H9 (cell line): ENCODE measurements at regions not wholly inside any gene's neighbourhood (a gene's known extent, or its start where the extent isn't known, plus 50 kb on each side); places are given as distances from the start of the nearest gene placed in this dataset.

Experiments
- DNase-seq: peaks from one replicate; pipeline ENCODE4 v3.0.0-alpha.2; 2017
- H2AFZ ChIP-seq: one replicate; pipeline ENCODE4 v1.6.1; 2013; ENCODE audit warnings: mild to moderate bottlenecking, low read length, control low read depth, moderate library complexity
- H2AK5ac ChIP-seq: 2 replicates; pipeline ENCODE4 v1.6.1; 2013; ENCODE audit warnings: low read length, control low read depth, mixed read lengths; ENCODE audit not compliant: insufficient read length
- H2BK120ac ChIP-seq: one replicate; pipeline ENCODE4 v1.6.1; 2013; ENCODE audit warnings: low read depth, mild to moderate bottlenecking, low read length, control low read depth, inconsistent platforms; ENCODE audit not compliant: poor library complexity, severe bottlenecking
- H2BK12ac ChIP-seq: 2 replicates; pipeline ENCODE4 v1.6.1; 2013; ENCODE audit warnings: low read length, control low read depth, mixed read lengths, low read depth; ENCODE audit not compliant: insufficient read length
- H2BK15ac ChIP-seq: 2 replicates; pipeline ENCODE4 v1.6.1; 2013; ENCODE audit warnings: low read depth, low read length, control low read depth
- H2BK20ac ChIP-seq: one replicate; pipeline ENCODE4 v1.6.1; 2013; ENCODE audit warnings: low read depth, mild to moderate bottlenecking, low read length, control low read depth, inconsistent platforms; ENCODE audit not compliant: poor library complexity, severe bottlenecking
- H2BK5ac ChIP-seq: 2 replicates; pipeline ENCODE4 v1.6.1; 2013; ENCODE audit warnings: low read length, control low read depth, mixed read lengths; ENCODE audit not compliant: insufficient read length
- H3K14ac ChIP-seq: 2 replicates; pipeline ENCODE4 v1.6.1; 2013; ENCODE audit warnings: low read length, control low read depth; ENCODE audit not compliant: insufficient read depth
- H3K18ac ChIP-seq: 2 replicates; pipeline ENCODE4 v1.6.1; 2013; ENCODE audit warnings: low read depth, mild to moderate bottlenecking, mixed read lengths, low read length, control low read depth; ENCODE audit not compliant: insufficient read length
- H3K23ac ChIP-seq: 2 replicates; pipeline ENCODE4 v1.6.1; 2013; ENCODE audit warnings: low read length, control low read depth, mixed read lengths, low read depth; ENCODE audit not compliant: insufficient read length
- H3K23me2 ChIP-seq: 2 replicates; pipeline ENCODE4 v1.6.1; 2013; ENCODE audit warnings: low read depth, mild to moderate bottlenecking, mixed read lengths, low read length, control low read depth; ENCODE audit not compliant: insufficient read length, poor library complexity, severe bottlenecking
- H3K27ac ChIP-seq: 2 replicates; pipeline ENCODE4 v1.5.1; 2013; ENCODE audit warnings: low read length, control low read depth, mixed read lengths, low read depth; ENCODE audit not compliant: insufficient read length
- H3K27me3 ChIP-seq: 2 replicates; pipeline ENCODE4 v1.6.1; 2013; ENCODE audit warnings: low read length, control low read depth, inconsistent platforms; ENCODE audit not compliant: insufficient read depth
- H3K4ac ChIP-seq: 2 replicates; pipeline ENCODE4 v1.6.1; 2013; ENCODE audit warnings: low read depth, mild to moderate bottlenecking, control low read depth, inconsistent platforms, low read length, moderate library complexity
- H3K4me1 ChIP-seq: 2 replicates; pipeline ENCODE4 v1.6.1; 2013; ENCODE audit warnings: low read length, control low read depth, inconsistent platforms; ENCODE audit not compliant: insufficient read depth
- H3K4me2 ChIP-seq: 2 replicates; pipeline ENCODE4 v1.6.1; 2013; ENCODE audit warnings: low read length, control low read depth, mixed read lengths; ENCODE audit not compliant: insufficient read length, insufficient read depth
- H3K56ac ChIP-seq: 2 replicates; pipeline ENCODE4 v1.6.1; 2013; ENCODE audit warnings: low read depth, mild to moderate bottlenecking, mixed read lengths, low read length, control low read depth; ENCODE audit not compliant: insufficient read length
- H3K79me1 ChIP-seq: 2 replicates; pipeline ENCODE4 v1.6.1; 2013; ENCODE audit warnings: low read depth, mild to moderate bottlenecking, moderate library complexity, low read length, control low read depth, inconsistent platforms; ENCODE audit not compliant: insufficient read depth, poor library complexity, severe bottlenecking
- H3K79me2 ChIP-seq: 2 replicates; pipeline ENCODE4 v1.6.1; 2013; ENCODE audit warnings: low read length, control low read depth, inconsistent platforms; ENCODE audit not compliant: insufficient read depth
- H3K9ac ChIP-seq: 2 replicates; pipeline ENCODE4 v1.6.1; 2013; ENCODE audit warnings: low read length, control low read depth, mixed read lengths; ENCODE audit not compliant: insufficient read length; ENCODE audit errors: extremely low read depth
- H3K9me3 ChIP-seq: one replicate; pipeline ENCODE4 v1.6.1; 2013; ENCODE audit warnings: low read depth, low read length, inconsistent platforms; ENCODE audit not compliant: control insufficient read depth
- H3T11ph ChIP-seq: one replicate; pipeline ENCODE4 v1.6.1; 2013; ENCODE audit warnings: mild to moderate bottlenecking, low read length, control low read depth, inconsistent platforms
- H4K20me1 ChIP-seq: one replicate; pipeline ENCODE4 v1.6.1; 2013; ENCODE audit not compliant: control insufficient read depth, insufficient read length, insufficient read depth
- H4K5ac ChIP-seq: 2 replicates; pipeline ENCODE4 v1.6.1; 2013; ENCODE audit warnings: low read depth, mild to moderate bottlenecking, mixed read lengths, low read length, control low read depth; ENCODE audit not compliant: insufficient read length
- H4K8ac ChIP-seq: replicated peaks from 2 replicates; pipeline ENCODE4 v1.6.1; 2013; ENCODE audit warnings: low read length, control low read depth, mixed read lengths, low read depth; ENCODE audit not compliant: insufficient read length
- H4K91ac ChIP-seq: 2 replicates; pipeline ENCODE4 v1.6.1; 2013; ENCODE audit warnings: low read depth, mild to moderate bottlenecking, moderate library complexity, mixed read lengths, low read length, control low read depth; ENCODE audit not compliant: insufficient read length
- H3K27ac Mint-ChIP-seq, 3 experiments: 2 replicates in 2 of 3; 3 replicates in 1 of 3; pipeline ENCODE4 v1.8.0; 2020 to 2021; ENCODE audit warnings: mixed read lengths in 3 of 3, mild to moderate bottlenecking in 1 of 3, moderate library complexity in 1 of 3
- H3K27me3 Mint-ChIP-seq: 2 replicates; pipeline ENCODE4 v1.8.0; 2021; ENCODE audit warnings: low read depth, mild to moderate bottlenecking, moderate library complexity, mixed read lengths
- H3K36me3 Mint-ChIP-seq, 3 experiments: 2 replicates in 2 of 3; 3 replicates in 1 of 3; pipeline ENCODE4 v1.8.0; 2020 to 2021; ENCODE audit warnings: low read depth in 3 of 3, mixed read lengths in 3 of 3; ENCODE audit not compliant: insufficient read depth in 1 of 3
- H3K4me1 Mint-ChIP-seq, 2 experiments: 2 replicates each; pipeline ENCODE4 v1.8.0; 2020; ENCODE audit warnings: mixed read lengths in 2 of 2
- H3K4me3 Mint-ChIP-seq, 2 experiments: 2 replicates in 1 of 2; 3 replicates in 1 of 2; pipeline ENCODE4 v1.8.0; 2020 to 2021; ENCODE audit warnings: mild to moderate bottlenecking in 2 of 2, mixed read lengths in 2 of 2, moderate library complexity in 1 of 2
- H3K9me3 Mint-ChIP-seq, 2 experiments: 2 replicates in 1 of 2; 3 replicates in 1 of 2; pipeline ENCODE4 v1.8.0; 2020; ENCODE audit warnings: mild to moderate bottlenecking in 2 of 2, mixed read lengths in 2 of 2, moderate library complexity in 1 of 2
- WGBS: extraction: QIAGEN DNeasy Blood & Tissue Kit; methylation state at CpG from one replicate; pipeline ENCODE4 v1.1.7; 2013; ENCODE audit warnings: missing lambda C conversion rate, low lambda C conversion rate, mixed read lengths; ENCODE audit not compliant: insufficient read length; ENCODE audit errors: extremely low coverage; 5-methylcytosine and 5-hydroxymethylcytosine counted together
- TF ChIP-seq, protein P1 (sequence below): fragments of 200-600 bp; sonication (generic); conservative IDR thresholded peaks from 3 replicates; pipeline ENCODE4 v1.8.0; 2021; ENCODE audit warnings: antibody characterized with exemption, mild to moderate bottlenecking

DNA sequence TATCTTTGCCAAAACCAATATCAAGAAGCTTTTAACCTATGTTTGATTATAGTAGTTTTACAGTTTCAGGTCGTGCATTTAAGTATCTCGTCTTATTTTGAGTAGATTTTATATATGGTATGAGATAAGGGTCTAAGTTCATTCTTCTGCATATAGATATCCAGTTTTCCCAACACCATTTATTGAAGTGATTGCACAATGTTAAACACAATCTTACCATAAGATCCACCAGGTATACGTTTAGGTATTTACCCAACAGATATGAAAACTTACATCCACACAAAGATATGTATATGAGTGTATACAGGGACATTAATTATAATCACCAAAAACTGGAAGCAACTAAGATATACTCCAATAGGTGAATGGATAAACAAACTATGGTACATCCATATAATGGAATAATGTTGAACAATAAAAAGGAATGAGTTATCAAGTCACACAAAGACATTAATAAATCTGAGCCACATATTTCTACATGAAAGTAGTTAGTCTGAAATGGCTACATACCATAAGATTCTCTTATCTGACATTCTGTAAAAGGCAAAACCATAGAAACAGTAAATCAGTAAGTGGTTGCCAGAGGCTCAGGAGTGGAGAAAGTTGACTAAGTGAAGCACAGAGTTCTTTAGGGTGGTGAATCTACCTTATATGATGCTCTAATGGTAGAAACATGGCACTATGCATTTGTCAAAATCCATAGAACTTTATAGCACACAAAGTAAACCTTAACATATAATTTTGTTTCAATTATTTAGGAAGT, 222.6 kb downstream of the NUAK1 start:
- H3K4me3 Mint-ChIP-seq, result no peak overlapping the region

More for the DNA sequence above, 222.6 kb downstream of the NUAK1 start:
- no peak overlapping the region for H3K9ac ChIP-seq
- H3K56ac ChIP-seq, result no peak overlapping the region
- no peak overlapping the region for H2BK12ac ChIP-seq
- H3K79me2 ChIP-seq, result no peaks in the 10 kb centered on the region
- no peaks in the 10 kb centered on the region for H3K79me1 ChIP-seq
- TF ChIP-seq, protein P1, sequence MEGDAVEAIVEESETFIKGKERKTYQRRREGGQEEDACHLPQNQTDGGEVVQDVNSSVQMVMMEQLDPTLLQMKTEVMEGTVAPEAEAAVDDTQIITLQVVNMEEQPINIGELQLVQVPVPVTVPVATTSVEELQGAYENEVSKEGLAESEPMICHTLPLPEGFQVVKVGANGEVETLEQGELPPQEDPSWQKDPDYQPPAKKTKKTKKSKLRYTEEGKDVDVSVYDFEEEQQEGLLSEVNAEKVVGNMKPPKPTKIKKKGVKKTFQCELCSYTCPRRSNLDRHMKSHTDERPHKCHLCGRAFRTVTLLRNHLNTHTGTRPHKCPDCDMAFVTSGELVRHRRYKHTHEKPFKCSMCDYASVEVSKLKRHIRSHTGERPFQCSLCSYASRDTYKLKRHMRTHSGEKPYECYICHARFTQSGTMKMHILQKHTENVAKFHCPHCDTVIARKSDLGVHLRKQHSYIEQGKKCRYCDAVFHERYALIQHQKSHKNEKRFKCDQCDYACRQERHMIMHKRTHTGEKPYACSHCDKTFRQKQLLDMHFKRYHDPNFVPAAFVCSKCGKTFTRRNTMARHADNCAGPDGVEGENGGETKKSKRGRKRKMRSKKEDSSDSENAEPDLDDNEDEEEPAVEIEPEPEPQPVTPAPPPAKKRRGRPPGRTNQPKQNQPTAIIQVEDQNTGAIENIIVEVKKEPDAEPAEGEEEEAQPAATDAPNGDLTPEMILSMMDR, result no peak
- no peak overlapping the region for H3K23ac ChIP-seq
- no peak overlapping the region for H3K14ac ChIP-seq
- H3K4me1 ChIP-seq, result no peaks in the 10 kb centered on the region
- H3K27me3 ChIP-seq, result no peaks in the 10 kb centered on the region; the same call in 1 of the 2 replicates
- H3K4me2 ChIP-seq, result no peak overlapping the region
- H4K20me1 ChIP-seq, result no peaks in the 10 kb centered on the region
- Mint-ChIP-seq H3K9me3 (no peaks in the 10 kb centered on the region; a peak in 1 of 5 replicates), H3K36me3 (no peaks in the 10 kb centered on the region; a peak in 1 of 7 replicates), H3K27me3 (peaks cover 2% of the 10 kb centered on the region; the same call in 1 of the 2 replicates), H3K27ac (no peak overlapping the region), H3K4me1 (no peaks in the 10 kb centered on the region)
- no peaks in the 10 kb centered on the region for H3K9me3 ChIP-seq
- H4K8ac ChIP-seq, result no peak overlapping the region
- no peak overlapping the region for H2BK20ac ChIP-seq
- no peak overlapping the region for H2BK5ac ChIP-seq
- no peak overlapping the region for H3K27ac ChIP-seq
- H3K23me2 ChIP-seq, result no peaks in the 10 kb centered on the region
- H4K91ac ChIP-seq, result no peak overlapping the region
- H2AFZ ChIP-seq, result no peak overlapping the region
- no peak overlapping the region for H2BK120ac ChIP-seq
- H3T11ph ChIP-seq, result no peak overlapping the region
- DNase-seq, result no peak
- WGBS, result no CpG with 5 or more reads among the region's 3 CpGs
- H3K18ac ChIP-seq, result no peak overlapping the region
- no peak overlapping the region for H2AK5ac ChIP-seq
- H4K5ac ChIP-seq, result no peak overlapping the region
- H3K4ac ChIP-seq, result no peak overlapping the region
- H2BK15ac ChIP-seq, result no peak overlapping the region
